HCT116 (cell line): ENCODE measurements at regions not wholly inside any gene's neighbourhood (a gene's known extent, or its start where the extent isn't known, plus 50 kb on each side); places are given as distances from the start of the nearest gene placed in this dataset.

Source experiments
- ATAC-seq: fragments of 200-7000 bp; cut with Tn5 transposase; 2 replicates; pipeline ENCODE4 v1.9.1; 2020; ENCODE audit warnings: mild to moderate bottlenecking, moderate library complexity
- BruUV-seq: library from RNA; stranded (reverse); fragments of 400-500 nt; replicated peaks from 2 replicates; lab custom pipeline; 2021; lab: Mats Ljungman, UMichigan
- CTCF ChIA-PET: fragments of 300-600 bp; sonication (Branson Sonifier 250); formaldehyde crosslinking; loops from one replicate; lab custom pipeline; 2021; ENCODE audit warnings: antibody characterized with exemption; lab: Charles Lee
- POLR2A ChIA-PET: fragments of 300-600, 350-600 bp; sonication (Branson Sonifier 250); formaldehyde crosslinking; loops from one replicate; lab custom pipeline; 2021; ENCODE audit warnings: antibody characterized with exemption; lab: Charles Lee
- RAD21 ChIA-PET, 2 experiments: fragments of 300-600 bp; sonication (Branson Sonifier 250); formaldehyde crosslinking; loops; one replicate each; lab custom pipeline; 2023; ENCODE audit warnings: low total read pairs in 2 of 2; ENCODE audit not compliant: uncharacterized antibody in 2 of 2, unreplicated experiment in 2 of 2, low non-redundant PET in 1 of 2; lab: Charles Lee
- DNase-seq: peaks from one replicate; pipeline ENCODE4 v3.0.0-alpha.2; 2010; ENCODE audit warnings: low read depth, low spot score
- H2AFZ ChIP-seq: fragments of 200-600 bp; shearing (Covaris generic), sonication (generic); 2 replicates; pipeline ENCODE4 v1.6.1; 2017; ENCODE audit warnings: low read depth, mixed run types, mixed read lengths, antibody characterized with exemption, low read length; ENCODE audit not compliant: poor library complexity, severe bottlenecking
- H3K27ac ChIP-seq: 2 replicates; pipeline ENCODE4 v1.5.1; 2012; ENCODE audit warnings: low read depth, low read length
- H3K27me3 ChIP-seq: fragments of 200-600 bp; sonication (generic); 2 replicates; pipeline ENCODE4 v1.6.1; 2016; ENCODE audit warnings: mixed run types, low read length, mixed read lengths; ENCODE audit not compliant: insufficient read depth
- H3K36me3 ChIP-seq, 2 experiments: fragments of 200-500 bp in 1 of 2; fragments of 200-600 bp in 1 of 2; sonication (Bioruptor generic) in 1 of 2; sonication (generic) in 1 of 2; 2 replicates each; pipeline versions ENCODE4 v1.5.1 to v1.6.1; 2014 to 2016; ENCODE audit warnings: low read length in 2 of 2, inconsistent platforms in 1 of 2, mixed read lengths in 1 of 2, mixed run types in 1 of 2; ENCODE audit not compliant: insufficient read depth in 2 of 2, control insufficient read depth in 1 of 2
- H3K4me1 ChIP-seq, 2 experiments: fragments of 200-600 bp in 1 of 2; sonication (generic) in 1 of 2; 2 replicates each; pipeline versions ENCODE4 v1.5.1 to v1.6.1; 2012 to 2017; ENCODE audit warnings: low read length in 2 of 2, inconsistent platforms in 1 of 2, mild to moderate bottlenecking in 1 of 2, mixed read lengths in 1 of 2, mixed run types in 1 of 2, moderate library complexity in 1 of 2; ENCODE audit not compliant: insufficient read depth in 2 of 2, control insufficient read depth in 1 of 2
- H3K4me2 ChIP-seq: fragments of 200-600 bp; sonication (generic); 2 replicates; pipeline ENCODE4 v1.6.1; 2017; ENCODE audit warnings: mixed run types, low read length, mixed read lengths
- H3K4me3 ChIP-seq, 2 experiments: fragments of 200-600 bp in 1 of 2; sonication (generic) in 1 of 2; replicated peaks in 1 of 2; 2 replicates each; pipeline ENCODE4 v1.5.1; 2011 to 2016; ENCODE audit warnings: low read length in 2 of 2, control low read depth in 1 of 2, low read depth in 1 of 2, mild to moderate bottlenecking in 1 of 2, mixed read lengths in 1 of 2, mixed run types in 1 of 2
- H3K79me2 ChIP-seq: fragments of 200-600 bp; sonication (generic); 2 replicates; pipeline ENCODE4 v1.6.1; 2017; ENCODE audit warnings: mild to moderate bottlenecking, mixed run types, low read length, moderate library complexity, mixed read lengths; ENCODE audit not compliant: insufficient read depth
- H3K9ac ChIP-seq: fragments of 200-600 bp; sonication (generic); 2 replicates; pipeline ENCODE4 v1.6.1; 2016; ENCODE audit warnings: low read length, mixed read lengths
- H3K9me2 ChIP-seq: fragments of 200-600 bp; sonication (generic), shearing (Covaris generic); 2 replicates; pipeline ENCODE4 v1.6.1; 2017; ENCODE audit warnings: mixed run types, mild to moderate bottlenecking, moderate library complexity; ENCODE audit not compliant: insufficient read depth
- H3K9me3 ChIP-seq, 2 experiments: fragments of 200-500 bp in 1 of 2; fragments of 200-600 bp in 1 of 2; sonication (Bioruptor generic) in 1 of 2; sonication (generic) in 1 of 2; 2 replicates each; pipeline ENCODE4 v1.6.1; 2014 to 2017; ENCODE audit warnings: low read length in 2 of 2, mixed read lengths in 2 of 2, inconsistent platforms in 1 of 2, low read depth in 1 of 2, mild to moderate bottlenecking in 1 of 2, mixed run types in 1 of 2, moderate library complexity in 1 of 2; ENCODE audit not compliant: control insufficient read depth in 1 of 2, insufficient read depth in 1 of 2
- H4K20me1 ChIP-seq: fragments of 200-600 bp; sonication (generic), shearing (Covaris generic); 2 replicates; pipeline ENCODE4 v1.6.1; 2017; ENCODE audit warnings: mixed run types, mild to moderate bottlenecking, moderate library complexity; ENCODE audit not compliant: insufficient read depth
- ATF3 ChIP-seq: IDR thresholded peaks from 2 replicates; pipeline ENCODE4 v1.6.1; 2012
- CBX3 ChIP-seq: IDR thresholded peaks from 2 replicates; pipeline ENCODE4 v1.6.1; 2012; ENCODE audit warnings: low read depth
- EGR1 ChIP-seq: IDR thresholded peaks from 2 replicates; pipeline ENCODE4 v1.6.1; 2012; ENCODE audit warnings: low read depth
- ELF1 ChIP-seq: IDR thresholded peaks from 2 replicates; pipeline ENCODE4 v1.6.1; 2012; ENCODE audit warnings: low read depth, borderline replicate concordance
- JUND ChIP-seq: IDR thresholded peaks from 2 replicates; pipeline ENCODE4 v1.6.1; 2012
- POLR2AphosphoS5 ChIP-seq: IDR thresholded peaks from 2 replicates; pipeline ENCODE4 v1.6.1; 2011; ENCODE audit warnings: mild to moderate bottlenecking, low read depth, low read length, moderate library complexity
- RAD21 ChIP-seq: IDR thresholded peaks from 2 replicates; pipeline ENCODE4 v1.6.1; 2012; ENCODE audit warnings: low read depth, mild to moderate bottlenecking
- SP1 ChIP-seq: IDR thresholded peaks from 2 replicates; pipeline ENCODE4 v1.6.1; 2012; ENCODE audit warnings: low read depth
- SRF ChIP-seq: IDR thresholded peaks from 2 replicates; pipeline ENCODE4 v1.6.1; 2012; ENCODE audit warnings: low read depth
- TCF7L2 ChIP-seq: IDR thresholded peaks from 2 replicates; pipeline ENCODE4 v1.7.0; 2011; ENCODE audit warnings: borderline replicate concordance, inconsistent platforms; ENCODE audit not compliant: insufficient read depth, insufficient read length; ENCODE audit errors: extremely low read depth
- YY1 ChIP-seq: IDR thresholded peaks from 2 replicates; pipeline ENCODE4 v1.6.1; 2011; ENCODE audit warnings: low read length, low read depth, moderate library complexity, mild to moderate bottlenecking; ENCODE audit not compliant: insufficient replicate concordance; ENCODE audit errors: extremely low read depth
- ZBTB33 ChIP-seq: IDR thresholded peaks from 2 replicates; pipeline ENCODE4 v1.6.1; 2011; ENCODE audit warnings: mild to moderate bottlenecking, low read length, moderate library complexity; ENCODE audit not compliant: insufficient replicate concordance; ENCODE audit errors: extremely low read depth
- ZNF274 ChIP-seq: fragments of 200-500 bp; sonication (Bioruptor generic); IDR thresholded peaks from 2 replicates; pipeline ENCODE4 v1.6.1; 2014; ENCODE audit warnings: mild to moderate bottlenecking, low read depth, low read length, inconsistent platforms
- intact Hi-C: fragments of 100-400 bp; cut with micrococcal nuclease; formaldehyde crosslinking; loops from 2 replicates; pipeline ENCODE4 v1.10.0; 2022
- TF ChIP-seq, protein P1 (sequence below), 3 experiments: fragments of 200-600 bp in 1 of 3; sonication (generic) in 1 of 3; IDR thresholded peaks in 2 of 3; conservative IDR thresholded peaks in 1 of 3; 2 replicates each; pipeline ENCODE4 v1.5.1; 2012 to 2017; ENCODE audit warnings: low read depth in 2 of 3, low read length in 2 of 3, antibody characterized with exemption in 1 of 3, borderline replicate concordance in 1 of 3, control low read depth in 1 of 3, mild to moderate bottlenecking in 1 of 3, mixed read lengths in 1 of 3, mixed run types in 1 of 3, moderate library complexity in 1 of 3; ENCODE audit not compliant: insufficient read depth in 1 of 3
- TF ChIP-seq, protein P2 (sequence below): IDR thresholded peaks from 2 replicates; pipeline ENCODE4 v1.6.1; 2012; ENCODE audit warnings: low read depth

GRCh38 chrX:15114743-15115566 is 154.9 kb downstream of the ASB9 start:
- H2AFZ ChIP-seq, result no peak overlapping the region
- CTCF ChIA-PET, result no interaction called here
- no peak for TF ChIP-seq ATF3
- TF ChIP-seq SRF, result no peak
- TF ChIP-seq, protein P1, sequence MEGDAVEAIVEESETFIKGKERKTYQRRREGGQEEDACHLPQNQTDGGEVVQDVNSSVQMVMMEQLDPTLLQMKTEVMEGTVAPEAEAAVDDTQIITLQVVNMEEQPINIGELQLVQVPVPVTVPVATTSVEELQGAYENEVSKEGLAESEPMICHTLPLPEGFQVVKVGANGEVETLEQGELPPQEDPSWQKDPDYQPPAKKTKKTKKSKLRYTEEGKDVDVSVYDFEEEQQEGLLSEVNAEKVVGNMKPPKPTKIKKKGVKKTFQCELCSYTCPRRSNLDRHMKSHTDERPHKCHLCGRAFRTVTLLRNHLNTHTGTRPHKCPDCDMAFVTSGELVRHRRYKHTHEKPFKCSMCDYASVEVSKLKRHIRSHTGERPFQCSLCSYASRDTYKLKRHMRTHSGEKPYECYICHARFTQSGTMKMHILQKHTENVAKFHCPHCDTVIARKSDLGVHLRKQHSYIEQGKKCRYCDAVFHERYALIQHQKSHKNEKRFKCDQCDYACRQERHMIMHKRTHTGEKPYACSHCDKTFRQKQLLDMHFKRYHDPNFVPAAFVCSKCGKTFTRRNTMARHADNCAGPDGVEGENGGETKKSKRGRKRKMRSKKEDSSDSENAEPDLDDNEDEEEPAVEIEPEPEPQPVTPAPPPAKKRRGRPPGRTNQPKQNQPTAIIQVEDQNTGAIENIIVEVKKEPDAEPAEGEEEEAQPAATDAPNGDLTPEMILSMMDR (IDR thresholded peaks at IDR 0.05 in 2 of 3, conservative IDR thresholded peaks at IDR 0.05 in 1 of 3; ENCODE audit: borderline replicate concordance in 1 of 3, insufficient read depth in 1 of 3, low read depth in 2 of 3, low read length in 2 of 3), result no peak
- TF ChIP-seq ELF1, result no peak
- TF ChIP-seq JUND, result no peak
- no peak for TF ChIP-seq RAD21
- TF ChIP-seq EGR1, result no peak
- no peak for TF ChIP-seq SP1
- no peak for TF ChIP-seq TCF7L2
- TF ChIP-seq ZBTB33, result no peak
- no peak for TF ChIP-seq POLR2AphosphoS5
- no peak for TF ChIP-seq CBX3
- no peak for TF ChIP-seq YY1
- TF ChIP-seq ZNF274, result no peak
- TF ChIP-seq, protein P2, sequence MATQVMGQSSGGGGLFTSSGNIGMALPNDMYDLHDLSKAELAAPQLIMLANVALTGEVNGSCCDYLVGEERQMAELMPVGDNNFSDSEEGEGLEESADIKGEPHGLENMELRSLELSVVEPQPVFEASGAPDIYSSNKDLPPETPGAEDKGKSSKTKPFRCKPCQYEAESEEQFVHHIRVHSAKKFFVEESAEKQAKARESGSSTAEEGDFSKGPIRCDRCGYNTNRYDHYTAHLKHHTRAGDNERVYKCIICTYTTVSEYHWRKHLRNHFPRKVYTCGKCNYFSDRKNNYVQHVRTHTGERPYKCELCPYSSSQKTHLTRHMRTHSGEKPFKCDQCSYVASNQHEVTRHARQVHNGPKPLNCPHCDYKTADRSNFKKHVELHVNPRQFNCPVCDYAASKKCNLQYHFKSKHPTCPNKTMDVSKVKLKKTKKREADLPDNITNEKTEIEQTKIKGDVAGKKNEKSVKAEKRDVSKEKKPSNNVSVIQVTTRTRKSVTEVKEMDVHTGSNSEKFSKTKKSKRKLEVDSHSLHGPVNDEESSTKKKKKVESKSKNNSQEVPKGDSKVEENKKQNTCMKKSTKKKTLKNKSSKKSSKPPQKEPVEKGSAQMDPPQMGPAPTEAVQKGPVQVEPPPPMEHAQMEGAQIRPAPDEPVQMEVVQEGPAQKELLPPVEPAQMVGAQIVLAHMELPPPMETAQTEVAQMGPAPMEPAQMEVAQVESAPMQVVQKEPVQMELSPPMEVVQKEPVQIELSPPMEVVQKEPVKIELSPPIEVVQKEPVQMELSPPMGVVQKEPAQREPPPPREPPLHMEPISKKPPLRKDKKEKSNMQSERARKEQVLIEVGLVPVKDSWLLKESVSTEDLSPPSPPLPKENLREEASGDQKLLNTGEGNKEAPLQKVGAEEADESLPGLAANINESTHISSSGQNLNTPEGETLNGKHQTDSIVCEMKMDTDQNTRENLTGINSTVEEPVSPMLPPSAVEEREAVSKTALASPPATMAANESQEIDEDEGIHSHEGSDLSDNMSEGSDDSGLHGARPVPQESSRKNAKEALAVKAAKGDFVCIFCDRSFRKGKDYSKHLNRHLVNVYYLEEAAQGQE, result no peak
- TF ChIP-seq, all 23 proteins: peak for 0
- POLR2A ChIA-PET, result no interaction called here
- DNase-seq (no peak), ATAC-seq (no peak)
- no peaks in the 10 kb centered on the region for H3K36me3 ChIP-seq
- H3K9ac ChIP-seq, result no peak overlapping the region
- no peaks in the 10 kb centered on the region for H3K79me2 ChIP-seq
- H3K9me3 ChIP-seq, result no peaks in the 10 kb centered on the region
- H3K27ac ChIP-seq, result no peak overlapping the region
- BruUV-seq, result no TSS peak
- H3K4me2 ChIP-seq, result no peak overlapping the region
- H3K27me3 ChIP-seq, result no peaks in the 10 kb centered on the region
- no peaks in the 10 kb centered on the region for H4K20me1 ChIP-seq
- RAD21 ChIA-PET, result no interaction called here
- no peaks in the 10 kb centered on the region for H3K4me1 ChIP-seq
- no peak overlapping the region for H3K4me3 ChIP-seq
- intact Hi-C loops, result no loop called here
- H3K9me2 ChIP-seq, result no peaks in the 10 kb centered on the region
